Trophoblast cell (in vitro differentiated cells and primary cell): ENCODE measurements at regions not wholly inside any gene's neighbourhood (a gene's known extent, or its start where the extent isn't known, plus 50 kb on each side); places are given as distances from the start of the nearest gene placed in this dataset.

Experiments
- DNase-seq, 2 donors: peaks; one replicate each; pipeline ENCODE4 v3.0.0-alpha.2; 2016
- H2AFZ ChIP-seq: 2 replicates; pipeline ENCODE4 v1.6.1; 2013; ENCODE audit warnings: low read length, moderate library complexity, mild to moderate bottlenecking; ENCODE audit not compliant: insufficient read depth, poor library complexity
- H2AK5ac ChIP-seq: 2 replicates; pipeline ENCODE4 v1.6.1; 2013; ENCODE audit warnings: mild to moderate bottlenecking, low read length
- H2BK120ac ChIP-seq: 2 replicates; pipeline ENCODE4 v1.6.1; 2013; ENCODE audit warnings: low read length, mild to moderate bottlenecking, moderate library complexity; ENCODE audit not compliant: insufficient read depth, poor library complexity
- H2BK12ac ChIP-seq: 2 replicates; pipeline ENCODE4 v1.6.1; 2013; ENCODE audit warnings: mild to moderate bottlenecking, low read length, moderate library complexity
- H2BK5ac ChIP-seq: 2 replicates; pipeline ENCODE4 v1.6.1; 2013; ENCODE audit warnings: low read length, low read depth, moderate library complexity, mild to moderate bottlenecking; ENCODE audit not compliant: poor library complexity
- H3K14ac ChIP-seq: 2 replicates; pipeline ENCODE4 v1.6.1; 2013; ENCODE audit warnings: mild to moderate bottlenecking, low read length
- H3K18ac ChIP-seq: 2 replicates; pipeline ENCODE4 v1.6.1; 2013; ENCODE audit warnings: mild to moderate bottlenecking, low read length
- H3K23ac ChIP-seq: 2 replicates; pipeline ENCODE4 v1.6.1; 2013; ENCODE audit warnings: low read length
- H3K27ac ChIP-seq: 2 replicates; pipeline ENCODE4 v1.5.1; 2013; ENCODE audit warnings: low read depth, mild to moderate bottlenecking, inconsistent platforms, low read length, moderate library complexity
- H3K27me3 ChIP-seq: 2 replicates; pipeline ENCODE4 v1.6.1; 2013; ENCODE audit warnings: inconsistent platforms, mild to moderate bottlenecking, low read length, moderate library complexity; ENCODE audit not compliant: insufficient read depth
- H3K36me3 ChIP-seq, 2 experiments: 1 replicate in 1 of 2; 2 replicates in 1 of 2; pipeline ENCODE4 v1.6.1; 2013; ENCODE audit warnings: low read length in 2 of 2, mild to moderate bottlenecking in 2 of 2, moderate library complexity in 1 of 2; ENCODE audit not compliant: insufficient read depth in 2 of 2, control insufficient read depth in 1 of 2
- H3K4ac ChIP-seq: 2 replicates; pipeline ENCODE4 v1.6.1; 2013; ENCODE audit warnings: low read depth, mild to moderate bottlenecking, low read length, moderate library complexity
- H3K4me1 ChIP-seq, 2 experiments: 1 replicate in 1 of 2; 2 replicates in 1 of 2; pipeline ENCODE4 v1.6.1; 2013; ENCODE audit warnings: low read length in 2 of 2, mild to moderate bottlenecking in 2 of 2, moderate library complexity in 1 of 2; ENCODE audit not compliant: insufficient read depth in 2 of 2, control insufficient read depth in 1 of 2
- H3K4me2 ChIP-seq: 2 replicates; pipeline ENCODE4 v1.6.1; 2013; ENCODE audit warnings: inconsistent platforms, mild to moderate bottlenecking, low read length, moderate library complexity
- H3K4me3 ChIP-seq: 2 replicates; pipeline ENCODE4 v1.5.1; 2013; ENCODE audit warnings: mild to moderate bottlenecking, low read depth, low read length, inconsistent platforms
- H3K79me1 ChIP-seq: one replicate; pipeline ENCODE4 v1.6.1; 2013; ENCODE audit warnings: low read length
- H3K79me2 ChIP-seq: 2 replicates; pipeline ENCODE4 v1.6.1; 2013; ENCODE audit warnings: low read length, mild to moderate bottlenecking; ENCODE audit not compliant: control insufficient read depth, insufficient read depth, poor library complexity
- H3K9ac ChIP-seq: 2 replicates; pipeline ENCODE4 v1.6.1; 2013; ENCODE audit warnings: mild to moderate bottlenecking, low read length
- H3K9me3 ChIP-seq: 2 replicates; pipeline ENCODE4 v1.6.1; 2013; ENCODE audit warnings: low read depth, mild to moderate bottlenecking, control low read depth, inconsistent platforms, low read length; ENCODE audit not compliant: insufficient read depth
- H4K12ac ChIP-seq: 2 replicates; pipeline ENCODE4 v1.6.1; 2013; ENCODE audit warnings: low read depth, mild to moderate bottlenecking, low read length, moderate library complexity
- H4K8ac ChIP-seq: 2 replicates; pipeline ENCODE4 v1.6.1; 2013; ENCODE audit warnings: low read depth, mild to moderate bottlenecking, low read length, moderate library complexity
- H4K91ac ChIP-seq: one replicate; pipeline ENCODE4 v1.6.1; 2013; ENCODE audit warnings: low read depth, mild to moderate bottlenecking, low read length, moderate library complexity
- WGBS: extraction: QIAGEN DNeasy Blood & Tissue Kit; methylation state at CpG from one replicate; pipeline ENCODE4 v1.1.7; 2013; ENCODE audit warnings: missing lambda C conversion rate; ENCODE audit not compliant: insufficient read length, insufficient coverage; ENCODE audit errors: extremely low coverage; 5-methylcytosine and 5-hydroxymethylcytosine counted together

DNA sequence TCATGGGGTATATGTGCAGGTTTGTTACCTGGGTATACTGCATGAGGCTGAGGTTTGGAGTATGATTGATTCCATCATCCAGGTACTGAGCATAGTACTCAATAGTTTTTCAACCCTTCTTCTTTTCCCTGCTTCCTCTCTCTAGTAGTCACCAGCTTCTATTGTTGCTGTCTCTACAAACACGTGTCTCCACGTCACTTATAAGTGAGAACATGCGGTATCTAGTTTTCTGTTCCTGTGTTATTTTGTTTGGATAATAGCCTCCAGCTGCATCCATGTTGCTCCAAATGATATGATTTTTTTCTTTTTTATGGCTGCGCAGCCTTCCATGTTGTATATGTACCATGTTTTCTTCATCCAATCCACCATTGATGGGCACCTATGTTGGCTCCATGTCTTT lies 214.8 kb upstream of the TFPI start:
- no peaks in the 10 kb centered on the region for H3K79me1 ChIP-seq
- no peak overlapping the region for H3K4me3 ChIP-seq
- no peak overlapping the region for H4K12ac ChIP-seq
- H3K4me1 ChIP-seq: no peaks in the 10 kb centered on the region
- H2BK120ac ChIP-seq: no peak overlapping the region
- H2AK5ac ChIP-seq: no peak overlapping the region
- H3K9me3 ChIP-seq: no peaks in the 10 kb centered on the region
- no peak overlapping the region for H2AFZ ChIP-seq
- H3K14ac ChIP-seq: no peak overlapping the region
- no peak overlapping the region for H3K4ac ChIP-seq
- no peak overlapping the region for H3K9ac ChIP-seq
- H2BK12ac ChIP-seq: no peak overlapping the region
- no peaks in the 10 kb centered on the region for H3K36me3 ChIP-seq
- no peak overlapping the region for H3K18ac ChIP-seq
- DNase-seq: no peak
- no peaks in the 10 kb centered on the region for H3K27me3 ChIP-seq
- no peak overlapping the region for H3K4me2 ChIP-seq
- no peak overlapping the region for H4K8ac ChIP-seq
- no peak overlapping the region for H4K91ac ChIP-seq
- no peak overlapping the region for H2BK5ac ChIP-seq
- no peaks in the 10 kb centered on the region for H3K79me2 ChIP-seq
- WGBS: no CpG with 5 or more reads among the region's 4 CpGs
- H3K27ac ChIP-seq: no peak overlapping the region
- no peak overlapping the region for H3K23ac ChIP-seq

DNA sequence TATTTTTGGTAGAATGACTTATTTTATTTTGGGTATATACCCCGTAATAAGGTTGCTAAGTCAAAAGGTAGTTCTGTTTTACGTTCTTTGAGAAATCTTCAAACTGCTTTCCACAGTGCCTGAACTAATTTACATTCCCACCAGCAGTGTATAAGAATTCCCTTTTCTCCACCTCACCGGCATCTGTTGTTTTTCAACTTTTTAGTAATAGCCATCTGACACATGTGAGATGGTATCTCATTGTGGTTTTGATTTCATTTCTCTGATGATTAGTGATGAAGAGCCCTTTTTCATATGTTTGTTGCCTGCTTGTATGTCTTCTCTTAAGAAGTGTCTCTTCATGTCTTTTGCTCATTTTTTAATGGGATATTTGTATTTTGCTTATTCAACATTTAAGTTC lies 215.2 kb upstream of the TFPI start:
- Histone ChIP-seq H3K4me1 (no peaks in the 10 kb centered on the region), H4K12ac (no peak overlapping the region), H3K9ac (no peak overlapping the region), H3K4ac (no peak overlapping the region), H2BK120ac (no peak overlapping the region), H2AK5ac (no peak overlapping the region), H3K27me3 (no peaks in the 10 kb centered on the region), H3K4me2 (no peak overlapping the region), H3K27ac (no peak overlapping the region), H2BK5ac (no peak overlapping the region), H2AFZ (no peak overlapping the region), H3K9me3 (no peaks in the 10 kb centered on the region), H3K4me3 (no peak overlapping the region), H3K79me2 (no peaks in the 10 kb centered on the region), H2BK12ac (no peak overlapping the region), H4K8ac (no peak overlapping the region), H3K79me1 (no peaks in the 10 kb centered on the region), H3K23ac (no peak overlapping the region), H3K36me3 (no peaks in the 10 kb centered on the region), H4K91ac (no peak overlapping the region), H3K14ac (no peak overlapping the region), H3K18ac (no peak overlapping the region)
- no CpG with 5 or more reads among the region's 3 CpGs for WGBS
- no peak for DNase-seq

GRCh38 chr2:187774551-187775071 lies 220.4 kb upstream of the TFPI start:
- H3K27me3 ChIP-seq: no peaks in the 10 kb centered on the region
- H2BK12ac ChIP-seq: no peak overlapping the region
- H3K23ac ChIP-seq: no peak overlapping the region
- no peak overlapping the region for H2AFZ ChIP-seq
- no peaks in the 10 kb centered on the region for H3K4me1 ChIP-seq
- no peak overlapping the region for H4K8ac ChIP-seq
- no peaks in the 10 kb centered on the region for H3K9me3 ChIP-seq
- no CpG with 5 or more reads among the region's 1 CpG for WGBS
- H2AK5ac ChIP-seq: no peak overlapping the region
- H2BK120ac ChIP-seq: no peak overlapping the region
- H3K9ac ChIP-seq: no peak overlapping the region
- no peaks in the 10 kb centered on the region for H3K79me2 ChIP-seq
- DNase-seq: peak in 1 of 2 donors; percentile 70
- H3K79me1 ChIP-seq: no peaks in the 10 kb centered on the region
- H3K4ac ChIP-seq: no peak overlapping the region
- no peak overlapping the region for H3K14ac ChIP-seq
- H3K18ac ChIP-seq: no peak overlapping the region
- H3K36me3 ChIP-seq: no peaks in the 10 kb centered on the region
- no peak overlapping the region for H3K4me2 ChIP-seq
- no peak overlapping the region for H3K4me3 ChIP-seq
- H3K27ac ChIP-seq: no peak overlapping the region
- H4K12ac ChIP-seq: no peak overlapping the region
- H4K91ac ChIP-seq: no peak overlapping the region
- H2BK5ac ChIP-seq: no peak overlapping the region

DNA sequence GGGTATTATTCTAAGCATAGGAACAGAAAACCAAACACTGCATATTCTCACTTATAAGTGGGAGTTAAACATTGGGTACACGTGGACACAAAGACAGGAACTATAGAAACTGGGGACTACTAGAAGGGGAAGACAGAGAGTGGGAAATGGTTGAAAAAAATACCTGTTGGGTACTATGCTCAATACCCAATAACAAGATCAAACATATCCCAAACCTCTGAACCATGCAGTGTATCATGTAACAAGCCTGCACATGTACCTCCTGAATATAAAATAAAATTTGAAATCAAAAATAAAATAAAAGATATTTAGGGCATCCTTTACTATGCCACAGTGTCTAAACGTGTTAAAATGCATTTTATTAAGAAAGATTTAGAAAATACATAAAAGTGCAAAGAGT lies 221.0 kb upstream of the TFPI start:
- Histone ChIP-seq H2BK12ac (no peak overlapping the region), H3K27me3 (no peaks in the 10 kb centered on the region), H3K79me1 (no peaks in the 10 kb centered on the region), H3K14ac (no peak overlapping the region), H3K4me1 (no peaks in the 10 kb centered on the region), H3K18ac (no peak overlapping the region), H2AK5ac (no peak overlapping the region), H2AFZ (no peak overlapping the region), H4K8ac (no peak overlapping the region), H2BK5ac (no peak overlapping the region), H3K36me3 (no peaks in the 10 kb centered on the region), H4K12ac (no peak overlapping the region), H3K4ac (no peak overlapping the region), H3K79me2 (no peaks in the 10 kb centered on the region), H3K23ac (no peak overlapping the region), H3K27ac (no peak overlapping the region), H2BK120ac (no peak overlapping the region), H3K4me3 (no peak overlapping the region), H4K91ac (no peak overlapping the region), H3K9ac (no peak overlapping the region), H3K4me2 (no peak overlapping the region), H3K9me3 (no peaks in the 10 kb centered on the region)
- WGBS: no CpG with 5 or more reads among the region's 2 CpGs
- DNase-seq: no peak
